ENCODE measurements at regions not wholly inside any gene's neighbourhood (a gene's known extent, or its start where the extent isn't known, plus 50 kb on each side); places are given as distances from the start of the nearest gene placed in this dataset.

DNA sequence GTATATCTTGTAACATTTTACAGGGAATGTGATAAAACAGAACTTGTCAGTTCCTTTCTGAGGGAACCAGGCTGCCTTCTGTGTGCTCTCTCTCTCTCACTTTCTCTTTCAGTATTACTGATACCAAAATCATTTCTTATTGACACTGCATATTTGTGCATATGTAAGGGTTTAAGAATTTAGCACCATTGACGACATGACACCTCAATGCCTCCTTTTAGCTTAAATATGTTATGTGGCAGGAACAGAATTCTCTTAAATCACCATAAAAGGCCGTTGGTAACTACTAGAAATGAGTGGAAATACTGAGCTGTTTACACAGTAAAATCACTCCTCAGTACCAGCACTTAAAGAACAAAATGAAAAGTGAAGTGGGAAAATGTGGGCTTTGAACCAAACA, 457.7 kb upstream of the SYT1 start:
- no CpG with 5 or more reads among the region's 2 CpGs for WGBS, 2 experiments (ENCODE audit: extremely low coverage in 2 of 2, insufficient read length in 1 of 2)

More for the DNA sequence above, 457.7 kb upstream of the SYT1 start:
- Histone ChIP-seq H3K4me3 (ENCODE audit: insufficient read depth, low read depth, low read length) (peak overlapping the region; percentile 41; the same call in 1 of the 2 replicates), H3K9me1 (ENCODE audit: insufficient read depth, low read length) (no peaks in the 10 kb centered on the region), H3K79me1 (ENCODE audit: low read depth in 1 of 2, low read length in 2 of 2) (no peaks in the 10 kb centered on the region), H3K4me1 (ENCODE audit: control insufficient read depth, insufficient read depth, low read length) (no peaks in the 10 kb centered on the region; the same call in 1 of the 2 replicates), H2AK9ac (replicated peaks; ENCODE audit: low read depth, low read length, poor library complexity) (no peak overlapping the region), H2BK20ac (ENCODE audit: low read depth, low read length) (no peak overlapping the region), H3K14ac (replicated peaks; ENCODE audit: low read depth, low read length) (no peak overlapping the region; the same call in 1 of the 2 replicates), H3K27me3 (ENCODE audit: control insufficient read depth, insufficient read depth, low read length) (no peaks in the 10 kb centered on the region), H2AFZ (replicated peaks; ENCODE audit: low read length, poor library complexity) (no peak overlapping the region), H3K56ac (ENCODE audit: extremely low read depth, insufficient read depth, low read length) (no peak overlapping the region), H4K5ac (ENCODE audit: low read depth, low read length) (no peak overlapping the region), H3K18ac (ENCODE audit: low read depth, low read length) (peak overlapping the region; percentile 57; the same call in 1 of the 2 replicates), H3K36me3 (ENCODE audit: control insufficient read depth, insufficient read depth, low read length) (no peaks in the 10 kb centered on the region), H3K4me2 (ENCODE audit: low read depth, low read length) (peak overlapping the region; percentile 100), H2AK5ac (ENCODE audit: low read depth, low read length) (no peak overlapping the region), H3K27ac (ENCODE audit: insufficient read depth, low read length) (no peak overlapping the region), H3K9ac (ENCODE audit: low read depth, low read length) (no peak overlapping the region), H2BK15ac (ENCODE audit: low read depth, low read length) (no peak overlapping the region), H3K9me3 (ENCODE audit: control insufficient read depth, insufficient read depth, low read length) (no peaks in the 10 kb centered on the region), H4K91ac (ENCODE audit: insufficient read depth, low read depth, low read length) (no peak overlapping the region), H3K4ac (ENCODE audit: low read depth, low read length) (no peak overlapping the region), H2BK5ac (ENCODE audit: low read depth, low read length, poor library complexity, severe bottlenecking) (no peak overlapping the region), H4K8ac (ENCODE audit: low read depth in 2 of 2, low read length in 2 of 2) (no peak overlapping the region), H4K20me1 (ENCODE audit: insufficient read depth, low read length) (no peaks in the 10 kb centered on the region), H2BK120ac (ENCODE audit: low read depth, low read length) (no peak overlapping the region), H3K23ac (ENCODE audit: low read depth, low read length) (no peak overlapping the region)
- BruUV-seq (replicated peaks), result no TSS peak
- ChIA-PET POLR2A (ENCODE audit: unreplicated experiment) (no interaction called here), CTCF (no interaction called here)
- peak; percentile 57 for ATAC-seq (ENCODE audit: low read depth)
- peak; percentile 9 for DNase-seq
- no peak for TF ChIP-seq BHLHE40 (IDR thresholded peaks at IDR 0.05; ENCODE audit: low read depth, low read length)
- in situ Hi-C loops (cut with MboI; ENCODE audit: low sequenced_read_pairs), result no loop called here
- dilution Hi-C loops (cut with HindIII; ENCODE audit: low sequenced_read_pairs, unreplicated experiment), result no loop called here
- intact Hi-C loops (cut with micrococcal nuclease), result no loop called here
